Suprapubic skin (tissue), 4 donors: ENCODE measurements at regions not wholly inside any gene's neighbourhood (a gene's known extent, or its start where the extent isn't known, plus 50 kb on each side); places are given as distances from the start of the nearest gene placed in this dataset.

Experiments used
- EP300 ChIP-seq: sonication (generic); formaldehyde crosslinking; IDR thresholded peaks from one replicate; pipeline ENCODE4 v1.6.1; 2017; ENCODE audit warnings: antibody characterized with exemption
- POLR2AphosphoS5 ChIP-seq, 3 donors: sonication (generic); formaldehyde crosslinking; IDR thresholded peaks; one replicate each; pipeline ENCODE4 v1.6.1; 2017; ENCODE audit warnings: antibody characterized with exemption in 3 of 3
- TF ChIP-seq, protein P1 (sequence below), 2 donors: fragments of 200-600 bp in 1 of 2; fragments of 450-650 bp in 1 of 2; sonication (generic) in 1 of 2; IDR thresholded peaks; one replicate each; pipeline ENCODE4 v1.5.1; 2016 to 2019; ENCODE audit warnings: antibody characterized with exemption in 2 of 2, mild to moderate bottlenecking in 1 of 2, moderate library complexity in 1 of 2

DNA sequence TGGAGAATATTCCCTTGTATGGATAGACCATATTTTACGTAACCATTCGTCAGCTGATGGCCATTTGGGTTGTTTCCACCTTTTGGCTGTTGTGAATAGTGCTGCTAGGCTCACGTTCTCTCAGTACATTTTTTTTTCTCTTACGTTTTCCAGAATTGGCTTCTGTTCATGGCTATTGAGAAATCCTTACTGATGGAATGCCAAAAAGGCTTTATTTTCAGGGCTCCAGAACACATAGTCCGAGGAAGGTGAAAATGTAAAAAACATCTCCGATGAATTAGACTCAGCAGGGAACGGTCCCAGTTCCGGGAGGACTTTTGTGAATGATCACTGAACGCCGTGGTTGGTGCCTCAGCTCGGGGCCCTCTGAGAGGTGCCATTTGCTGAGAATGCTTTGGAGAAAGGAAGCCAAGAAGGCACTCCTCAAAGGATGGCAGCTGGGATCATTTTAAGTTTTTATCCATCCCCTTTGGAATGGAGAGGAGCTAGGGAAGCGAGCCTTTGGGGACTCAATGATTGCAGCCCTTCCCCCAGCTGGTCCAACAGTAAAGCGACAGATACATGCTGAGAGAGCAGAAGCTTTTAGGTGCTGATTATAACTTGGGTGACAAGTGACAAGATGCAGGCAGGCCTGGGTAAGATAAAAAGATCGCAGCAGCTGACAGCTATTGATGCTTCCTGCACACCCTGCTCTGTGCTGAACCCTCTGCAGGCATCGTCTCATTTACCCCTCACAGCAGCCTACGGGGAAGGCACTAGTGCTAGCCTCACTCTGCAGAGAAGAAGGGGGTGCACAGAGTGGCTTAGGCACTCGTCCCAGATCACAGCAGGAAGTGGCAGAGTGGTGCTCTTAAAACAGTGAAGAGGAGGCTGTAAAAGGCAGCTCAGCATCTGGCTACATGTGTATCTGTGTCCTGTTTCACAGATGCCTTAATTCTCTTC lies 133.4 kb upstream of the KCNG1 start:
- TF ChIP-seq, protein P1, sequence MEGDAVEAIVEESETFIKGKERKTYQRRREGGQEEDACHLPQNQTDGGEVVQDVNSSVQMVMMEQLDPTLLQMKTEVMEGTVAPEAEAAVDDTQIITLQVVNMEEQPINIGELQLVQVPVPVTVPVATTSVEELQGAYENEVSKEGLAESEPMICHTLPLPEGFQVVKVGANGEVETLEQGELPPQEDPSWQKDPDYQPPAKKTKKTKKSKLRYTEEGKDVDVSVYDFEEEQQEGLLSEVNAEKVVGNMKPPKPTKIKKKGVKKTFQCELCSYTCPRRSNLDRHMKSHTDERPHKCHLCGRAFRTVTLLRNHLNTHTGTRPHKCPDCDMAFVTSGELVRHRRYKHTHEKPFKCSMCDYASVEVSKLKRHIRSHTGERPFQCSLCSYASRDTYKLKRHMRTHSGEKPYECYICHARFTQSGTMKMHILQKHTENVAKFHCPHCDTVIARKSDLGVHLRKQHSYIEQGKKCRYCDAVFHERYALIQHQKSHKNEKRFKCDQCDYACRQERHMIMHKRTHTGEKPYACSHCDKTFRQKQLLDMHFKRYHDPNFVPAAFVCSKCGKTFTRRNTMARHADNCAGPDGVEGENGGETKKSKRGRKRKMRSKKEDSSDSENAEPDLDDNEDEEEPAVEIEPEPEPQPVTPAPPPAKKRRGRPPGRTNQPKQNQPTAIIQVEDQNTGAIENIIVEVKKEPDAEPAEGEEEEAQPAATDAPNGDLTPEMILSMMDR (IDR thresholded peaks at IDR 0.05): no peak
- no peak for TF ChIP-seq EP300
- TF ChIP-seq POLR2AphosphoS5 (IDR thresholded peaks at IDR 0.05): no peak
